Pons (tissue), 1 donor: ENCODE measurements at regions not wholly inside any gene's neighbourhood (a gene's known extent, or its start where the extent isn't known, plus 50 kb on each side); places are given as distances from the start of the nearest gene placed in this dataset.
"Not testable (repeated sequence)": the region's sequence is repeated elsewhere in the genome, so short reads cannot be mapped to it uniquely, and the experiment has no call there.

Experiments
- DNase-seq: peaks from one replicate; pipeline ENCODE4 v3.0.0-alpha.2; 2016; ENCODE audit warnings: low spot score

- DNase-seq, result no peak
Measured at GRCh38 chr11:71332447-71332846, 80.1 kb upstream of the SHANK2 start.

- no peak for DNase-seq
Measured at GRCh38 chr11:71332046-71332445, 79.7 kb upstream of the SHANK2 start.

GRCh38 chr11:71331631-71332030, 79.3 kb upstream of the SHANK2 start:
- no peak for DNase-seq

DNA sequence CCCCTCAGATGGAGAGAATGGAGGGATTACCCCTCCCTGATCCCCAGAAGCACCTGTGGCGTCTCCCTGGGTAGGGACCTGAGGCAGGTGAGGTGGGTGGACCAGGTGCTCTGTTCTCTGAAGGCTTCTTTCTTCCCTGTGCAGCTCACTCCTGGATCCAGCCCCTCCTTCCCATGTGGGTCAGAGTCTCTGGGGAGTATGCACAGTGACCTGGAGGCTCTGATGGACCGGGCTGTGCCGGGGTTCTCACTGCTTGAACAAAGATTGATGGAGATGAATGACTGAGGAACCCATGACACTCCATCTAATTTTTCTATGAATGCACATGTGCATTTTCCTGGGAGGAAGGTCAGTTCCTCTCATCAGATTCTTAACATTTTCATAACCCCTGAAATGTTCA, 78.6 kb upstream of the SHANK2 start:
- no peak for DNase-seq

- DNase-seq, result no peak
Measured at GRCh38 chr11:71330349-71330748, 78.0 kb upstream of the SHANK2 start.

DNA sequence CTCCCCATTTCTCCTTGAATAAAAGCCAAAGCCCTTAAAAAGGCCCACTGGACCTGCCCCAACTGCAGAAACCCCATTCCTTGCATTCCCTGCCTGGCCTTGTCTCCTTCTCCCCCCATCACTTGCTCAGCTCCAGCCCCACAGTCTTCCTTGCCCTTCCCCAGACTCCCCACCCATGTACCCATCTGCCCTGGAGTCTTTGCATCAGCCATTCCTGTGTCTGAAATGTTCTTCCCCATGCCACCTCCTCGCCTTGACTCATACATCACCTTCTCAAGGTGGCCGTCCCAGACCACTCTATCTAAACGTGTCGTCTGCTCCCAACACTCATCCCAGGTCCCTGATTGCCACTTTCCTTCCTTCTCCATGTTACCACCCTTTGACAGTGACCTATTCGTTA, 77.4 kb upstream of the SHANK2 start:
- no peak for DNase-seq

- DNase-seq, result no peak
Measured at GRCh38 chr11:71329165-71329510, 76.8 kb upstream of the SHANK2 start.

- no peak for DNase-seq
Measured at GRCh38 chr11:71327156-71328085, 75.0 kb upstream of the SHANK2 start.

- DNase-seq, result no peak
Measured at GRCh38 chr11:71326328-71326940, 74.1 kb upstream of the SHANK2 start.

DNA sequence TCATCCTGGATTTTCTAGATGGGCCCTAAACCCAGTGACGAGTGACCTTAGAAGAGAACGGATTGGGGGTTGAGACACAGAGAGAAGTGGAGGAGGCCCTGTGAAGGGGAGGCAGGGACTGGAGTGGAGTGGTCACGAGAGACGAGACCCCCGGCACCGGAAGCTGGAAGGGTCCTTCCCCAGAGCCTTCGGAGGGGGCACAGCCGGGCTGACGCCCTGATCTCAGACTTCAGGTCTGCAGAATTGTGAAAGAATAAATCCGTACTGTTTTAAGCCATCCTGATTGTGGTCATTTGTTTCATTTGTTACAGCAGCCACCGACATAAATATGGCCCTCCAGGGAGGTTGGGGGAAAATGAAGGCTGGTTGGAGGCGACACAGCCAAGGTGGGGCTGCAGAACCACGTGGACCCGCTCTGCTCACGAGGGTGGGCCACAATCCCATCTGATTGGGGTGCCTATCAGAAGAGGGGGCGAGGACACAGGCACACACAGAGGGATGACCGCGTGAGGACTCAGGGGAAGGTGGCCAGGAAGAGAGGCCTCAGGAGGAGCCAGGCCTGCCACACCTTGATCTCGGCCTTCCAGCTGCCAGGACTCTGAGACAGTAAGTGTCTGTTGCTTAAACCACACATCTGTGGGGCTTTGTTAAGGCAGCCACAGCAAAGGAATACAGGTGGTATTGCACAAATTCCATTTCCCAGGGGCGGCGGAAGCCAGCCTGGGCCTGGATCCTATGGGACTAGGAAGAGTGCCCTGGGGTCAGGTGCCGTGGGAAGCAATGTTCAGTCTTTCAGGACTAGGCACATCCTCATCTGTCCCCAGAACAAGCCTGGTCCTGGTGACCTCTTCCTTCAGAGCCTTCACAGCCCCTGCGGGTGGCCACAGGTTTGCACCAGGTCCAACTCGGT, 73.3 kb upstream of the SHANK2 start:
- no peak for DNase-seq

GRCh38 chr11:71324788-71325417, 72.5 kb upstream of the SHANK2 start:
- DNase-seq, result no peak

- no peak for DNase-seq
Measured at GRCh38 chr11:71323876-71324526, 71.6 kb upstream of the SHANK2 start.

DNA sequence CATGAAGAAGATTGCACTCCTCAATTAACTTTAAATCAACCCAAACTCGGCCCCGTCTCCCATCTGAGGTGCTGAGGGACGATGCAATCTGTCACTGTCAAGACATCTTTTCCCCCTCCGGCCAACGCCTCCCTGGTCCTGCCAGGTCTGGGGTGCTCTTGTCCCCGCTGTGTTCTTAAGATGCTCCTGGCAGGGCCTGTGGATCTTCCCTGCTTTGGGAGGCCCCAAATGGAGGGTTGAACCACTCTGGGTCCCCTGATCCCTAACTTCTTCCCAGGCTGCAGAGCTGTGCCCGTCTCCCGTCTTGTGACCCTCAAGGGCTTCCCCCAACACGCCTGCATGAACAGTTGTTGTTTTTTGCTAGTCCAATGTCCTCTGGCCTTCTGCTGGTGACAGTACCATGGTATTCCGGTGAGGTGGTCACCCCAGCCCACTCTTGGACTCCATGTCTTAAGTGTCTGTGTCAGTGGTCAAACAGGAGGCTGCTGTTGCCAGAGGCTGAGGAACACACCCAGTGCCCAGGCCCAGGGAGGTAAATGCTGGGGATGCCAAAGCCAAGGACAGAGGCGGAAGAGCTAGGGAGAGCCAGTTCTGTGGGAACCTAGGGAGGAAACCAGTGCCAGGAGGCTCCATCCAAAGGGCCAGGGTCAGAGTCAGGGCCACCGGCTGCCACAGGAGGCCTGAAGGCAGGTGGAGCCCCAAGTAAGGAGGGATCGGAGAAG, 70.6 kb upstream of the SHANK2 start:
- DNase-seq, result no peak

DNA sequence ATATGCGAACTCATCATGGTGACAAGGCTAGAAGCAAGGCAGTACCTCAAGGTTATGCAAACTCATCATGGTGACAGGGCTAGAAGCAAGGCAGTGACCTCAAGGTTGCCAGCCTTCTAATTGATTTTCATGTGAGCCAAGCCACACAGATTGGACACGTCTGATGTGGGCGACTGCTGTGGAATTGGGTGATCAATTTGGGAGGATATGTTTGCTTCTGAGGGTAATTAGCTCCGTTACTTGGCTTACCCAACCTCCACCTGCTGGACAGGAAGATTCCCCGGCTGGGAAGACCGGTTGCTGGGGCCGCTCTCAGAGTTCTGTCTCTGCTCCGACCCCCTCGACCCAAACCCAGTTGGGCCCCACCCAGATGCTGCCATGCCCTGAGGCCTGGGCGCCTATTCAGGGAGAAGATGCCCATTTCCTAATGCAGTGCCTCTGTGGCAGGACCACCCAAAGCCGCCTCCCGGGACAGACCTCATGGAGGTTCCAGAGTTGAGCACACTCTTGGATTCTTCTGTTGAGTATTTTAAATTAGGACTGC, 69.9 kb upstream of the SHANK2 start:
- DNase-seq, result no peak

DNA sequence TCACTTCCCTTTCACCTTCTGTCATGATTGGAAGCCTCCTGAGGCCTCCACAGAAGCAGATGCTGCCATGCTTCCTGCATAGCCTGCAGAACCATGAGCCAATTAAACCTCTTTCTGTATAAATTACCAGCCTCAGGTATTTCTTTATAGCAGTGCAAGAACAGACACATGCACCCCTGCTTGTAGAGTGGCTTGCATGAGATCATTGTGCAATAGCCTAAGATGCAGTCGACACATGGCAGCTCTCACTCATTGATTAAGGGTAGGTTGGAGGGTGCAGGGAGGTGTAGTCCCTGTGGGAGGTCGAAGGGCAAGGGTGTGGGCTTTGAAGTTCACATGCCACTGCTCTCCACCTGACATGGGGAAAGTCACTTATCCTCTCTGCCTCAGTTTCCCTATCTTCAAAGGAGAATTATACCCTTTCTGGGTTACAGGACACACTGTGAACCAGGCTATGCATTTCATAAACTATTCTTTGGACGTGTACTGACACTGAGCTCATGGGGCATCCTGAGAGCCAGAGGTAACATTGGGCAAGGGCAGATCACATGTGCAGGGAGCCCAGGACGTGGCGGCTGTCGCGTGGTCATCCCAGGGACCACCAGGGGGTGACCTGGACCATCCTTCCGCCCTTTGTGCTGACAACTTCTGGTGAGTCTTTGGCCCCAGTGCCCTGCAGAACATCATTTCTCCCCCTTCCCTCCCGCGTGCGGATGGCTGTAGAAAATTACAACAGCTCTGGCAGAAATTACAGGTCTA, 69.2 kb upstream of the SHANK2 start:
- no peak for DNase-seq

DNA sequence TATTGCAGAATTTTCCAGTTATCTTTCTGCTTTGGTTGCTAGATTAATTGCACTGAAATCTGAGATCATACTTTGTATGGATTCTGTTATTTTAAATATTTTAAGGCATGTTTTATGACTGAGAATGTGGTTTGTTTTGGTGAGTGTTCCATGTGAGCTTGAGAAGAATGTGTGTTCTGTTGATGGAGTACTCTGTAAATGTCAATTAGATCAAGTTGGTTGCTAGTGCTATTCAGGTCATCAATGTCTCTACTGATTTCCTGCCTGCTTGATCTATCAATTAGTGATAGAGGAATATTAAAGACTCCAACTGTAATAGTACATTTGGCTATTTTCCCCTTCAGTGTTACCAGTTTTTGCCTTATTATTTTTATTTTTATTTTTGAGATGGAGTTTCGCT, 64.3 kb upstream of the SHANK2 start:
- DNase-seq, result no peak

DNA sequence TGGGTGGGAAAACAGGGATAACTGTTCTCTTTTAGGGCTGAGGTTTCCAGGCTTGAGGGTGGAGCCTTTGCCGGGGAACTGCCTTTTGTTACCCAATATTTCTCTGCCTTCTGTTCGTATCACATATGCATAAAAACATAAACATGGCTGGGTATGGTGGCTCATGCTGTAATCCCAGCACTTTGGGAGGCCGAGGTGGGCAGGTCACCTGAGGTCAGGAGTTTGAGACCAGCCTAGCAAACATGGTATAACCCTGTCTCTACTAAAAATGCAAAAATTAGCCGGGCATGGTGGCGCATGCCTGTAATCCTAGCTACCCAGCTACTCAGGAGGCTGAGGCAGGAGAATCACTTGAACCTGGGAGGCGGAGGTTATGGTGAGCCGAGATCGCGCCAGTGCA, 60.2 kb upstream of the SHANK2 start:
- DNase-seq, result not testable (repeated sequence)

DNA sequence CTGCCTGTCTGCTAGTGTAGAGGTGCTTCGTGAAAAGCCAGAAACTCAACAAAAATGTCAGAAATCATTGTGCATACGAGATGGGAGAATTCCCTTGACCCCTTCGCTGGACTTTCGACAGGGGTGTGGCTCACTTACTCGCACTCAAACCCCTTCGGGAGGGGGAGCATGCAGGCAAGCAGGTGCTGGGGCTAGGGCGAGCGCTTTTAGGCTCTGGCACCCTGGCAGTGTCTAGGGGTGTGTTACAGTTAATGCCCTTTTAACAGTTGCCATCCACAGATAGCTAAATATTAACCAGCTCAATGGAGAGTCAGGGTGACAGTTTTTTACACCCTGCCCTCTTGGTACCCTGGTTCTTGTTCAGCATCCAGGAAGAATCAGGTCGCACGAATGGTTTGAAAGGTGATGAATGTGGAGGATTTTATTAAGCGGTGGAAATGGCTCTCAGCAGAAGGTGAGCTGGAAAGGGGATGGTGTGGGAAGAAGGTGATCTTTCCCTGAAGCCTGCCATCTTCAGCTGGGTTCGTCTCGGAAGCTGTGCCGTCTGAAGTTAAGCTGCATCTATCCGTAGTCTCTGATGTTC, 59.6 kb upstream of the SHANK2 start:
- DNase-seq, result no peak

- no peak for DNase-seq
Measured at GRCh38 chr11:71311176-71311925, 59.0 kb upstream of the SHANK2 start.
